ENCODE measurements at regions not wholly inside any gene's neighbourhood (a gene's known extent, or its start where the extent isn't known, plus 50 kb on each side); places are given as distances from the start of the nearest gene placed in this dataset.

DNA sequence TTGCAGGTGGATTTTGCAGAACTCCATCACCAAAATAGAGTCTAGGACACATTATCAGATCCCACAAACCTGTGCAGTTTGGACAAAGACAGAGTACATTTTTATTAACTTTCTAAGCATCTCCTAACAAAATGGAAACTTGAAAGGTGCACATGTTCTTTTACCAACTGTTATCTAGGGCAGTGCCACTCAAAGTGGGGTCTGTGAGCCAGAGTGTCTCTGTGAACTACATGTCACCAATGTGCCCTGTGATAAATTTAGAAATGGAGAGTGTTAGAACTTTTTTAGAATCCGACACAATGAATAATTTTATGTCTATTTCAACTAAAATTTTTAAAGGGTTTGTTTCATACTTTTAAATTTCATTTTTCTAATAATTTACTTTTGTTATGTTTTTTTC, 68.4 kb upstream of the TMC3 start:
- WGBS, 2 donors, result 59 to 70% methylated on average over 1 of the region's 1 CpG
- Histone ChIP-seq H3K27ac (no peak overlapping the region), H3K9me3 (peaks cover 0 to 8% (median 0%) of the 10 kb centered on the region in 3 donors), H3K4me3 (no peak overlapping the region), H3K27me3 (peaks cover 0 to 8% (median 0%) of the 10 kb centered on the region in 4 donors), H3K36me3 (no peaks in the 10 kb centered on the region), H3K4me1 (no peaks in the 10 kb centered on the region)
- TF ChIP-seq, protein P1, sequence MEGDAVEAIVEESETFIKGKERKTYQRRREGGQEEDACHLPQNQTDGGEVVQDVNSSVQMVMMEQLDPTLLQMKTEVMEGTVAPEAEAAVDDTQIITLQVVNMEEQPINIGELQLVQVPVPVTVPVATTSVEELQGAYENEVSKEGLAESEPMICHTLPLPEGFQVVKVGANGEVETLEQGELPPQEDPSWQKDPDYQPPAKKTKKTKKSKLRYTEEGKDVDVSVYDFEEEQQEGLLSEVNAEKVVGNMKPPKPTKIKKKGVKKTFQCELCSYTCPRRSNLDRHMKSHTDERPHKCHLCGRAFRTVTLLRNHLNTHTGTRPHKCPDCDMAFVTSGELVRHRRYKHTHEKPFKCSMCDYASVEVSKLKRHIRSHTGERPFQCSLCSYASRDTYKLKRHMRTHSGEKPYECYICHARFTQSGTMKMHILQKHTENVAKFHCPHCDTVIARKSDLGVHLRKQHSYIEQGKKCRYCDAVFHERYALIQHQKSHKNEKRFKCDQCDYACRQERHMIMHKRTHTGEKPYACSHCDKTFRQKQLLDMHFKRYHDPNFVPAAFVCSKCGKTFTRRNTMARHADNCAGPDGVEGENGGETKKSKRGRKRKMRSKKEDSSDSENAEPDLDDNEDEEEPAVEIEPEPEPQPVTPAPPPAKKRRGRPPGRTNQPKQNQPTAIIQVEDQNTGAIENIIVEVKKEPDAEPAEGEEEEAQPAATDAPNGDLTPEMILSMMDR (IDR thresholded peaks at IDR 0.05), result no peak
- intact Hi-C loops (cut with DNase I), result no loop called here
- no peak for DNase-seq

DNA sequence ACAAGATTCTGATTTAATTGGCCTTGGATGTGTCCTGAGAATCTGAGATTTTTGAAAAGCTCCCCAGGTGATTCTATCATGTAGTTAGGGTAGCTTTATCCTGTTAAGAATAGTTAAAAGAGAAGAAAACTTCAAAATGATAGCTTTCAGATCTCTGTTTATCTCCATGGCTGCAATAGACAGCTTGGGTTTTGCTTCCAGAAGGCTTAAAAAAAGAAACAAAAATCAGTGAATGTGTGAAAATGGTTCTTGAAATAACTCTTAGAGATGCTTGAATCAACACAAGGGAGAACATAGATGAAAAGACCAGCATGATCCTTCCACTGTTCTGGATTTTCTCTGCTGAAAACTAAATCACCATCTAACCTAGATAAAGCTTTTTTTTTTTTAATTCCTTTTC, 60.8 kb upstream of the TMC3 start:
- Histone ChIP-seq H3K27ac (no peak overlapping the region), H3K4me3 (no peak overlapping the region), H3K9me3 (no peaks in the 10 kb centered on the region), H3K4me1 (no peaks in the 10 kb centered on the region), H3K27me3 (peaks cover 0 to 17% (median 0%) of the 10 kb centered on the region in 4 donors), H3K36me3 (no peaks in the 10 kb centered on the region)
- intact Hi-C loops (cut with DNase I), result no loop called here
- TF ChIP-seq POLR2A (IDR thresholded peaks at IDR 0.05), result no peak
- TF ChIP-seq, protein P1 (IDR thresholded peaks at IDR 0.05), result no peak
- DNase-seq, result no peak

- Histone ChIP-seq H3K9me3 (no peaks in the 10 kb centered on the region), H3K4me1 (no peaks in the 10 kb centered on the region), H3K27ac (no peak overlapping the region), H3K36me3 (no peaks in the 10 kb centered on the region), H3K27me3 (peaks cover 0 to 17% (median 0%) of the 10 kb centered on the region in 4 donors), H3K4me3 (no peak overlapping the region)
- intact Hi-C loops (cut with DNase I), result no loop called here
- DNase-seq, result no peak
- TF ChIP-seq, protein P1 (IDR thresholded peaks at IDR 0.05), result no peak
- no peak for TF ChIP-seq POLR2A (IDR thresholded peaks at IDR 0.05)
- 39 to 43% methylated on average over 3 of the region's 3 CpGs for WGBS, 2 donors
Observed at GRCh38 chr15:81433462-81433861, 59.4 kb upstream of the TMC3 start.

GRCh38 chr15:81432179-81432578, 58.2 kb upstream of the TMC3 start:
- H3K27ac ChIP-seq, result no peak overlapping the region
- no peak for TF ChIP-seq POLR2A (IDR thresholded peaks at IDR 0.05)
- TF ChIP-seq, protein P1 (IDR thresholded peaks at IDR 0.05), result no peak
- no peak overlapping the region for H3K4me3 ChIP-seq
- DNase-seq, result no peak
- 74 to 91% methylated on average over 2 of the region's 2 CpGs for WGBS, 2 donors
- no peaks in the 10 kb centered on the region for H3K4me1 ChIP-seq
- peaks cover 0 to 16% (median 0%) of the 10 kb centered on the region in 4 donors for H3K27me3 ChIP-seq
- intact Hi-C loops (cut with DNase I), result no loop called here
- H3K9me3 ChIP-seq, result no peaks in the 10 kb centered on the region
- H3K36me3 ChIP-seq, result no peaks in the 10 kb centered on the region

DNA sequence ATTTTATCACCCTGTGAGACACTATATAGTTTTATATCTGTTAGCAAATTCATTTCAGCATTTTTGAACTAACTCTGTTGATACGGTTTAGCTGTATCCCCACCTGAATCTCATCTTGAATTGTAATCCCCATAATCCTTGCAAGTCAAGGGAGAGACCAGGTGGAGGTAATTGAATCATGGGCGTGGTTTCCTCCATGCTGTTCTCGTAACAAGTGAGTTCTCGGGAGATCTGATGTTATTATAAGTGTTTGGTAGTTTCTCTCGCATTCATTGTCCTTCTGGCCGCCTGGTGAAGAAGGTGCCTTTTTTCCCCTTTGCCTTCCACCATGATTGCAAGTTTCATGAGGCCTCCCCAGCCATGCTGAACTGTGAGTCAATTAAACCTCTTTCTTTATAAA, 53.2 kb upstream of the TMC3 start:
- no peaks in the 10 kb centered on the region for H3K4me1 ChIP-seq
- H3K27ac ChIP-seq, result no peak overlapping the region
- peaks cover 0 to 4% (median 0%) of the 10 kb centered on the region in 4 donors for H3K27me3 ChIP-seq
- no peak for TF ChIP-seq POLR2A (IDR thresholded peaks at IDR 0.05)
- TF ChIP-seq, protein P1 (IDR thresholded peaks at IDR 0.05), result no peak
- no peak overlapping the region for H3K4me3 ChIP-seq
- WGBS, 2 donors, result 60 to 71% methylated on average over 6 of the region's 6 CpGs
- DNase-seq, result no peak
- no peaks in the 10 kb centered on the region for H3K36me3 ChIP-seq
- intact Hi-C loops (cut with DNase I), result no loop called here
- H3K9me3 ChIP-seq, result no peaks in the 10 kb centered on the region

Measured in esophagus squamous epithelium (tissue), 5 donors.